ENCODE measurements at regions not wholly inside any gene's neighbourhood (a gene's known extent, or its start where the extent isn't known, plus 50 kb on each side); places are given as distances from the start of the nearest gene placed in this dataset.

DNA sequence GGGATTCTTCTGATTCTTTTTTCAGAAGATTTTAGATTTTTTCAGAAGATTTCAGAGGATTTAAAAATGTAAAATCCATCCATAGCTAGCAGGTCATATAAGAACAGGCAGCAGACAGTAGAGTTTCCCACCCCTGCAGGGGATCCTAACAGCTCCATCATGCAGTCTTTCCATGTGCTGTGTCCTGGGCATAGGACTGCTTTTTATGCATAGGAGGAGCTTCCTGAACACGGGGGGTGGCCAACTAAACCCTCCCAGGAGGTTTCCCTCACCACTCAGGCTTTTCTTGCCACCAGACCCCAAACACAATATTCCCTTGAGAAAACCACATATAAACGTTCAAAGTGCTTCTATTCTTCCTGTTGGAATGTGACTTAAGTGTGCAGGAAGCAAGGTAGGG is 90.1 kb upstream of the TNR start:
- no peak for FAIRE-seq
- Histone ChIP-seq H3K9ac (ENCODE audit: control insufficient read depth, extremely low read depth, insufficient read depth, low read length) (no peak overlapping the region), H2AFZ (ENCODE audit: control insufficient read depth, low read length) (no peak overlapping the region), H3K9me1 (ENCODE audit: control insufficient read depth, extremely low read depth, insufficient read depth, low read length) (no peaks in the 10 kb centered on the region), H4K20me1 (ENCODE audit: control insufficient read depth, extremely low read depth, insufficient read depth, low read length) (no peaks in the 10 kb centered on the region), H3K4me3 (ENCODE audit: control insufficient read depth in 2 of 3, extremely low read depth in 1 of 3, insufficient read depth in 2 of 3, low read depth in 1 of 3, low read length in 3 of 3) (no peak overlapping the region), H3K27me3 (ENCODE audit: control insufficient read depth, extremely low read depth, insufficient read depth, low read length) (no peaks in the 10 kb centered on the region), H3K36me3 (ENCODE audit: control insufficient read depth in 2 of 2, extremely low read depth in 1 of 2, insufficient read depth in 2 of 2, low read length in 2 of 2) (no peaks in the 10 kb centered on the region), H3K9me3 (ENCODE audit: control insufficient read depth, low read depth, low read length) (no peaks in the 10 kb centered on the region), H3K4me2 (ENCODE audit: control insufficient read depth, extremely low read depth, insufficient read depth, low read depth, low read length) (no peak overlapping the region), H3K79me2 (ENCODE audit: control insufficient read depth, insufficient read depth, low read length) (no peaks in the 10 kb centered on the region), H3K27ac (ENCODE audit: control insufficient read depth, insufficient read depth, low read length) (no peak overlapping the region), H3K4me1 (ENCODE audit: control insufficient read depth, extremely low read depth, insufficient read depth, low read length) (no peaks in the 10 kb centered on the region)
- no peak for DNase-seq (ENCODE audit: low read depth, low spot score)
- dilution Hi-C loops (cut with MboI; ENCODE audit: extremely low pct_ligation_motif_present, low sequenced_read_pairs) = no loop called here
- TF ChIP-seq EZH2 (IDR thresholded peaks at IDR 0.05; ENCODE audit: low read length) = no peak
- TF ChIP-seq, protein P1, sequence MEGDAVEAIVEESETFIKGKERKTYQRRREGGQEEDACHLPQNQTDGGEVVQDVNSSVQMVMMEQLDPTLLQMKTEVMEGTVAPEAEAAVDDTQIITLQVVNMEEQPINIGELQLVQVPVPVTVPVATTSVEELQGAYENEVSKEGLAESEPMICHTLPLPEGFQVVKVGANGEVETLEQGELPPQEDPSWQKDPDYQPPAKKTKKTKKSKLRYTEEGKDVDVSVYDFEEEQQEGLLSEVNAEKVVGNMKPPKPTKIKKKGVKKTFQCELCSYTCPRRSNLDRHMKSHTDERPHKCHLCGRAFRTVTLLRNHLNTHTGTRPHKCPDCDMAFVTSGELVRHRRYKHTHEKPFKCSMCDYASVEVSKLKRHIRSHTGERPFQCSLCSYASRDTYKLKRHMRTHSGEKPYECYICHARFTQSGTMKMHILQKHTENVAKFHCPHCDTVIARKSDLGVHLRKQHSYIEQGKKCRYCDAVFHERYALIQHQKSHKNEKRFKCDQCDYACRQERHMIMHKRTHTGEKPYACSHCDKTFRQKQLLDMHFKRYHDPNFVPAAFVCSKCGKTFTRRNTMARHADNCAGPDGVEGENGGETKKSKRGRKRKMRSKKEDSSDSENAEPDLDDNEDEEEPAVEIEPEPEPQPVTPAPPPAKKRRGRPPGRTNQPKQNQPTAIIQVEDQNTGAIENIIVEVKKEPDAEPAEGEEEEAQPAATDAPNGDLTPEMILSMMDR (optimal IDR thresholded peaks at IDR 0.05 in 1 of 3, IDR thresholded peaks at IDR 0.05 in 1 of 3, conservative IDR thresholded peaks at IDR 0.05 in 1 of 3; ENCODE audit: extremely low read depth in 1 of 3, insufficient read depth in 2 of 3, low read length in 3 of 3) = no peak

DNA sequence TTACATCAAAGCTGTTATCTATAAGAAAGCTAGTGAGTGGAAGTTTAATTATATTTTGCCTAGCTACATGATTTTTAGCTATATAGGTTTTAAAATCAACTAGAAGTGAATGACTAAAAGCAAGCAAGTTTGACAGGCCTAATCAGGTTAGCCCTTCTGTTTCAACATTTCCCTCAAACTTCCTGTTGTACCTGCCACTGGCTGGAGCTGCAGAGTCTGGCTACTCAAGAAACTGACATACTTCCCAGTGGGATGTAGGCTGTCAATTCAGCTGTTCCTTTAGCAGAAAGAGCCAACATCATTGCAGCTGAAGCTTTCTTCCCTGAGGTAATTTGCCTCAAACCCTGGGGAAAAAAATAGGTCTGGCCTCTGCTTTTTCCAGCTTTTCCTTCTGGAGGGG is 87.1 kb upstream of the TNR start:
- no peaks in the 10 kb centered on the region for H3K9me3 ChIP-seq (ENCODE audit: control insufficient read depth, low read depth, low read length)
- H4K20me1 ChIP-seq (ENCODE audit: control insufficient read depth, extremely low read depth, insufficient read depth, low read length) = no peaks in the 10 kb centered on the region
- no peaks in the 10 kb centered on the region for H3K27me3 ChIP-seq (ENCODE audit: control insufficient read depth, extremely low read depth, insufficient read depth, low read length)
- H3K79me2 ChIP-seq (ENCODE audit: control insufficient read depth, insufficient read depth, low read length) = no peaks in the 10 kb centered on the region
- H3K9ac ChIP-seq (ENCODE audit: control insufficient read depth, extremely low read depth, insufficient read depth, low read length) = no peak overlapping the region
- no peak overlapping the region for H2AFZ ChIP-seq (ENCODE audit: control insufficient read depth, low read length)
- TF ChIP-seq EZH2 (IDR thresholded peaks at IDR 0.05; ENCODE audit: low read length) = no peak
- TF ChIP-seq, protein P1 (optimal IDR thresholded peaks at IDR 0.05 in 1 of 3, IDR thresholded peaks at IDR 0.05 in 1 of 3, conservative IDR thresholded peaks at IDR 0.05 in 1 of 3; ENCODE audit: extremely low read depth in 1 of 3, insufficient read depth in 2 of 3, low read length in 3 of 3) = no peak
- FAIRE-seq (no peak), DNase-seq (ENCODE audit: low read depth, low spot score) (no peak)
- no peak overlapping the region for H3K27ac ChIP-seq (ENCODE audit: control insufficient read depth, insufficient read depth, low read length)
- H3K36me3 ChIP-seq (ENCODE audit: control insufficient read depth in 2 of 2, extremely low read depth in 1 of 2, insufficient read depth in 2 of 2, low read length in 2 of 2) = no peaks in the 10 kb centered on the region
- H3K4me1 ChIP-seq (ENCODE audit: control insufficient read depth, extremely low read depth, insufficient read depth, low read length) = no peaks in the 10 kb centered on the region
- H3K9me1 ChIP-seq (ENCODE audit: control insufficient read depth, extremely low read depth, insufficient read depth, low read length) = no peaks in the 10 kb centered on the region
- no peak overlapping the region for H3K4me2 ChIP-seq (ENCODE audit: control insufficient read depth, extremely low read depth, insufficient read depth, low read depth, low read length)
- no peak overlapping the region for H3K4me3 ChIP-seq (ENCODE audit: control insufficient read depth in 2 of 3, extremely low read depth in 1 of 3, insufficient read depth in 2 of 3, low read depth in 1 of 3, low read length in 3 of 3)
- dilution Hi-C loops (cut with MboI; ENCODE audit: extremely low pct_ligation_motif_present, low sequenced_read_pairs) = no loop called here
